GM12878 (cell line): ENCODE measurements at regions not wholly inside any gene's neighbourhood (a gene's known extent, or its start where the extent isn't known, plus 50 kb on each side); places are given as distances from the start of the nearest gene placed in this dataset.

Experiments
- ATAC-seq: fragments of 200-7000 bp; cut with Tn5 transposase; 3 replicates; pipeline ENCODE4 v1.9.1; 2020; ENCODE audit warnings: mild to moderate bottlenecking, moderate library complexity
- BruUV-seq: library from RNA; stranded (reverse); fragments of 400-500 nt; replicated peaks from 2 replicates; lab custom pipeline; 2021; lab: Mats Ljungman, UMichigan
- CTCF ChIA-PET: fragments of 300-600 bp; sonication (Branson Sonifier 250); formaldehyde crosslinking; extraction: SDS; loops from one replicate; lab custom pipeline; 2021; ENCODE audit warnings: inconsistent platforms; lab: Yijun Ruan, JAX
- POLR2A ChIA-PET: fragments of 350-600 bp; formaldehyde crosslinking; extraction: SDS; loops from one replicate; lab custom pipeline; 2021; ENCODE audit warnings: inconsistent platforms; lab: Charles Lee
- RAD21 ChIA-PET: fragments of 300-600 bp; sonication (Branson Sonifier 250); formaldehyde crosslinking; loops from one replicate; lab custom pipeline; 2023; ENCODE audit warnings: antibody characterized with exemption; ENCODE audit not compliant: unreplicated experiment; lab: Charles Lee
- SMC1A ChIA-PET: fragments of 300-600 bp; sonication (Branson Sonifier 250); formaldehyde crosslinking; loops from one replicate; lab custom pipeline; 2023; ENCODE audit not compliant: unreplicated experiment, uncharacterized antibody; lab: Charles Lee
- DNase-seq: peaks from one replicate; pipeline ENCODE4 v3.0.0-alpha.2; 2011; ENCODE audit warnings: low read depth, low spot score
- FAIRE-seq: peaks from 3 replicates; lab custom pipeline; 2011; peaks lifted over from hg19 to GRCh38; lab: Jason Lieb, UNC
- H2AFZ ChIP-seq: 2 replicates; pipeline ENCODE4 v1.6.0; 2011; ENCODE audit warnings: low read depth, low read length, control low read depth; ENCODE audit not compliant: control insufficient read depth
- H3K27ac ChIP-seq: 2 replicates; pipeline ENCODE4 v1.5.1; 2011; ENCODE audit warnings: control low read depth; ENCODE audit not compliant: control insufficient read depth, insufficient read depth
- H3K27me3 ChIP-seq, 2 experiments: replicated peaks in 1 of 2; 2 replicates each; pipeline versions ENCODE4 v1.6.0 to v1.6.1; 2011; ENCODE audit warnings: low read length in 1 of 2; ENCODE audit not compliant: control insufficient read depth in 2 of 2, insufficient read depth in 2 of 2
- H3K36me3 ChIP-seq, 2 experiments: 2 replicates each; pipeline ENCODE4 v1.5.1; 2011; ENCODE audit warnings: low read length in 1 of 2; ENCODE audit not compliant: control insufficient read depth in 2 of 2, insufficient read depth in 2 of 2
- H3K4me1 ChIP-seq: 2 replicates; pipeline ENCODE4 v1.6.1; 2011; ENCODE audit warnings: mild to moderate bottlenecking, low read length, moderate library complexity, mixed read lengths; ENCODE audit not compliant: control insufficient read depth, insufficient read depth
- H3K4me2 ChIP-seq: 2 replicates; pipeline ENCODE4 v1.6.0; 2011; ENCODE audit warnings: control low read depth; ENCODE audit not compliant: control insufficient read depth, insufficient read depth
- H3K4me3 ChIP-seq: fragments of 200-600 bp; sonication (generic); 2 replicates; pipeline ENCODE4 v1.5.1; 2016
- H3K79me2 ChIP-seq: 2 replicates; pipeline ENCODE4 v1.6.0; 2011; ENCODE audit warnings: low read length; ENCODE audit not compliant: control insufficient read depth, insufficient read depth
- H3K9ac ChIP-seq: 2 replicates; pipeline ENCODE4 v1.8.0; 2011; ENCODE audit warnings: low read length, control low read depth, mixed read lengths; ENCODE audit not compliant: control insufficient read depth, insufficient read depth
- H3K9me3 ChIP-seq: replicated peaks from 3 replicates; pipeline ENCODE4 v1.5.1; 2011; ENCODE audit warnings: mild to moderate bottlenecking, low read length; ENCODE audit not compliant: control insufficient read depth, insufficient read depth
- H4K20me1 ChIP-seq: 2 replicates; pipeline ENCODE4 v1.6.0; 2011; ENCODE audit not compliant: control insufficient read depth, insufficient read depth
- BCL3 ChIP-seq: IDR thresholded peaks from 2 replicates; pipeline ENCODE4 v1.6.1; 2011; ENCODE audit warnings: borderline replicate concordance, low read depth, mild to moderate bottlenecking, moderate library complexity, low read length; ENCODE audit not compliant: insufficient read depth, poor library complexity, severe bottlenecking
- FOS ChIP-seq: IDR thresholded peaks from 3 replicates; pipeline ENCODE4 v1.6.1; 2011; ENCODE audit warnings: borderline replicate concordance; ENCODE audit not compliant: insufficient read length; ENCODE audit errors: extremely low read depth
- TARDBP ChIP-seq: IDR thresholded peaks from 2 replicates; pipeline ENCODE4 v1.6.1; 2016; ENCODE audit warnings: borderline replicate concordance
- ZNF687 ChIP-seq: fragments of 450-650 bp; IDR thresholded peaks from 2 replicates; pipeline ENCODE4 v1.6.1; 2017; ENCODE audit warnings: mild to moderate bottlenecking, moderate library complexity
- WGBS: methylation state at CpG from one replicate; pipeline ENCODE4 v1.1.6; 2016; ENCODE audit warnings: low lambda C conversion rate; ENCODE audit not compliant: insufficient replicate concordance, insufficient coverage; ENCODE audit errors: missing lambda C conversion rate; 5-methylcytosine and 5-hydroxymethylcytosine counted together
- in situ Hi-C: fragments of 300-500 bp; cut with MboI; formaldehyde crosslinking; loops from 9 replicates; pipeline ENCODE4 v1.14.3; 2018; ENCODE audit warnings: mixed read lengths
- intact Hi-C: fragments of 100-400 bp; cut with micrococcal nuclease; formaldehyde crosslinking; loops from one replicate; pipeline ENCODE4 v1.14.2; 2022; ENCODE audit not compliant: unreplicated experiment

- no peak for TF ChIP-seq BCL3
Observed at GRCh38 chr12:118880720-118881493, 100.4 kb upstream of the SRRM4 start (continued).

- POLR2A ChIA-PET, result no interaction called here
- no peak overlapping the region for H2AFZ ChIP-seq
- no peak for TF ChIP-seq FOS
- TF ChIP-seq ZNF687, result no peak
- no peak for TF ChIP-seq TARDBP
- TF ChIP-seq, all 136 proteins: peak for 0
- Histone ChIP-seq H3K9me3 (no peaks in the 10 kb centered on the region), H3K4me1 (no peaks in the 10 kb centered on the region), H3K36me3 (no peaks in the 10 kb centered on the region), H3K79me2 (no peaks in the 10 kb centered on the region), H3K27me3 (no peaks in the 10 kb centered on the region), H4K20me1 (no peaks in the 10 kb centered on the region), H3K27ac (no peak overlapping the region), H3K9ac (no peak overlapping the region), H3K4me2 (no peak overlapping the region), H3K4me3 (no peak overlapping the region)
- DNase-seq, result no peak
- ChIA-PET RAD21 (no interaction called here), CTCF (no interaction called here), SMC1A (no interaction called here)
- WGBS, result 26% methylated on average over 1 of the region's 1 CpG
- in situ Hi-C loops (no loop called here), intact Hi-C loops (no loop called here)
- BruUV-seq, result no TSS peak
- peak; percentile 41 for FAIRE-seq
- ATAC-seq, result no peak
Observed at GRCh38 chr12:118884226-118884625, 97.1 kb upstream of the SRRM4 start.
